Activated CD4-positive, CD25-positive, alpha-beta regulatory T cell treated with anti-CD3 and anti-CD28 coated beads, Interleukin-2, amount 50 U/mL, for 72 hours (primary cell): ENCODE measurements at regions not wholly inside any gene's neighbourhood (a gene's known extent, or its start where the extent isn't known, plus 50 kb on each side); places are given as distances from the start of the nearest gene placed in this dataset.
"Not testable (repeated sequence)": the region's sequence is repeated elsewhere in the genome, so short reads cannot be mapped to it uniquely, and the experiment has no call there.

Source experiments
- DNase-seq: peaks from one replicate; pipeline ENCODE4 v3.0.0; 2021

DNA sequence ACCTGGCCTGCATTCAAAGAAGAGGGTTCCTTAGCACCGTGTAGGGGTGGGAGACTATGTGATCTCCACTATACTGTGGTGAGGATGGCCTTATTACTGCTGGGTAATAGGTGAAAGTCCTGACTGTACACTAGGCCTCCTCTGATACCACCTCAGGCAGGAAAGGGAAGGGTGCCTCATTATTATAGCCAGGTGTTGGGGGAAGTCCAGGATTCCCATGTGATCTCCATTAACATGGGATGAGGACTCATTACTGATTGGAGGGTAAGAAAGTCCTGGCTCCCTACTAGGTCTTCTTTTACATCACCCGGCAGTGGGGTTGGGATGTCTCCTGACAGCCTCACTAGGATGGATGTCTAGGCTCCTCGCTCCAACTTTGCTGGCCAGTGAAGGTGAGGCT, 252.1 kb downstream of the LRIG3 start:
- DNase-seq, result no peak

DNA sequence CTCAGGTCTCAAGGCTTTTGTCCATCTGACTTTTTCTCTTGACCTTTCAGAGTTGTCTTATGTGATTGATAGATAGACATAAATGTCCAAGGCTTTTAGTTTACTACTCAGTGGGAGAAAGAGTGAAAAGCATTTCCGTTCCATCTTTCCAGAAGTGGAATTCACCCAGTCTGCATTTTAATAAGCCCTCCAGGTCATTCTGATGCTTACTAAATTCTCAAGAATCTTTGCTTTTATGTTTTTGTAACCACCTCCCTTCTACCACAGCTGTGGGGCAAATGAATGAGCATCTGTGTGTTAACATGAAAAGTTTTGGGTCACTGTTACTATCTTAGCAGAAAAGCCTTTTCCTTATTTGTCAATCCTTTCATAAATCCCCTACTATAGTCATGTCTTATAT, 251.4 kb downstream of the LRIG3 start:
- no peak for DNase-seq

DNA sequence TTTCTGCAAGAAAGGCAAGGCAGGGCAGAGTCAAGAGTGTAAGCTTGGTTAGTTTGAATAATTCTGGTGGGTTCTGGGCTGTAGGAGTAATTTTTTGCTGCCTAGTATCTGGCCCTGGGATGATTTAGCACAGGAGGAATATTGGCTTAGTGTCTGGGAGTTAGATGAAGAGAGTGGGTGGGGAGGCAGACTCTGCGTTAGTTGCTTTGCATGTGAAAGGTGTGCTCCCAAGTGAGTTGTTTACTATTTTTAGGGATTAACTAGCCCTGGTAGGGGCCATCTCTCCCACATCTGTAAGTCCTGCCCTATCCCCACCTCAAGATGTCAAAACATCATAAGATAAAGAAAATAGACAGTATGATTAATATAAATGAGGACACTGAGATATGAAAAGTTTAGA, 249.7 kb downstream of the LRIG3 start:
- DNase-seq, result no peak

DNA sequence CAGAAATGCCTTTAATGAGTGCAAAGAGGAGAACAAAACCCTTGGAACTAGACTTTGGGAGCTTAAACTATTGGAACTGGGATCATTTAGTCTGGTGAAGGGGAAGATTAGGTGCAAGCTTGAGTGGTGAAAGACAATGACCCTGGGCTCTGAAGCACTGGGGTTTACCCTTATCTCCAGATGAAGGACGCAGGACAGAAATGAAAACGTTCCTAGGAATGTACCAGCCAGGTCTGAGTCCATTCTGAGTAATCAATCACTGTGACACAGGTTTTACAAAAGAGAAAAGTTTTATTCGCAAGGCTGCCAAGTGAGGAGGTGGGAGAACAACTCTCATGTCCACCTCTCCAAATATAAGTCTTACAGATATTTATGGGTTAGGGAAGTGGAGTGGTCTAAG, 249.1 kb downstream of the LRIG3 start:
- no peak for DNase-seq

DNA sequence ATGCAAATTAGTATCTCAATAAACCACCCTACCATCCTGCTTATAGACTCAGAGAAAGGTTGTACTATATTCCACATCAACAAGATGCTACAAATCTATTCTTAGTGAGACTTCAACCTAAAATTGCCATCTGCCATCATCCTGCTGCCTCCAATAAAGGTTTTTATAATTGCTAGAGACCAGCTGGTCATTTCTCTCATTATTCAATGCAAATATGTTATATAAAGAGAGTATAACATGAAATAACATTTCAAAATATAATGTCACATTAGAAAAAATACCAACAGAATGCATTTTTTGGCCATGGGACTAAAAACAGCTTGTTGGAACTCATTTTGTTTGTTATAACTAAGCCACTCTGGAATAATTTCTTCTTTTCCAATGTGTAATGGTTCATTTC, 247.3 kb downstream of the LRIG3 start:
- DNase-seq, result no peak

DNA sequence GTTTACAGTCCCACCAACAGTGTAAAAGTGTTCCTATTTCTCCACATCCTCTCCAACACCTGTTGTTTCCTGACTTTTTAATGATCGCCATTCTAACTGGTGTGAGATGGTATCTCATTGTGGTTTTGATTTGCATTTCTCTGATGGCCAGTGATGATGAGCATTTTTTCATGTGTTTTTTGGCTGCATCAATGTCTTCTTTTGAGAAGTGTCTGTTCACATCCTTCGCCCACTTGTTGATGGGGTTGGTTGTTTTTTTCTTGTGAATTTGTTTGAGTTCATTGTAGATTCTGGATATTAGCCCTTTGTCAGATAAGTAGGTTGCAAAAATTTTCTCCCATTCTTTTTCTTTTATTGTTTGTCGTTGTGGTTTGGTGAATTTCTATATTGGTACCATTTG, 242.5 kb downstream of the LRIG3 start:
- not testable (repeated sequence) for DNase-seq

DNA sequence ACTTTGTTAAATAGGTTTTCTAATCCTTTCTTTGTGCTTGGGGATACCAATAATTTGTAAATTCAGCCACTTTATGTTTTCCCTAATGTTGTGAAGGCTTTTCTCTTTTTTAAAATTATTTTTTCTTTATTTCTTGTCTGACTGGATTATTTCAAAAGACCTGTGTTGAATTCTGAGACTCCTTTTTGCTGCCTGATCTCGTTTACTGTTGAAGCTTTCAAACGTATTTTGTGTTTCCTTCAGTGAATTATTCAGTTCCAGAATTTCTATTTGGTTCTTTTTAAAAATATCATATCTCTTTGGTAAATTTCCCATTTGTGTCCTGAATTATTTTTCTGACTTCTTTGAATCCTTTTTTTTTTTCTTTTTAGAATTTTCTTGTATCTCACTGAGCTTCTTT, 241.6 kb downstream of the LRIG3 start:
- no peak for DNase-seq

DNA sequence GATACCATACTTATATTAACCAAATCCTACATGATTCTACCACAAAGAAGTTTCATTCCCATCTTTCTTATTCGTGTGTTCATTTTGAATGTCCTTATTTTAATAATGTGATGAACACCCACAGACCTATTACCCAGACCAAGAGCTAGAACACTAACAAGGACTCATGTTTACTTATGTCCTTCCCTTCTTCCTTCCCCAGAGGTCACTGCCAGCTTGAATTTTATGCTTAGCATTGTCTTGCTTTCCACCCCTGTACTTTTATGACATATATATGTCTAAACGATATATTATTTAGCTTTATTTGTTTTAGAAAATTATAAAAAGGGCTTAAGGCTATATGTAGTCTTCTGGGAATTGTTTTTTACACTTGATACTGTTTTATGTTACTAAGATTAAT, 238.6 kb downstream of the LRIG3 start:
- no peak for DNase-seq

DNA sequence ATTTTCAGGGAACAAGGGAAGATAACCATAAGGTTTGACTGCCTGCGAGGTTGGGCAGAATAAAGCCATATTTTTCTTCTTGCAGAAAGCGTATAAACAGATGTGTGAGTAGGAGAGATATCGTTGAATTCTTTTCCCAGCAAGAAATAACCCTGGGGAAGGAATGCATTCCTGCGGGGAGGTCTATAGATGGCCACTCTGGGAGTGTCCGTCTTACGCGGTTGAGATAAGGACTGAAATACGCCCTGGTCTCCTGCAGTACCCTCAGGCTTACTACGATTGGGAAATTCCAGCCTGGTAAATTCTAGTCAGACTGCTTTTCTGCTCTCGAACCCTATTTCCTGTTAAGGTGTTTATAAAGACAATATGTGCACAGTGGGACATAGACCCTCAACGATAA, 225.0 kb downstream of the LRIG3 start:
- no peak for DNase-seq

DNA sequence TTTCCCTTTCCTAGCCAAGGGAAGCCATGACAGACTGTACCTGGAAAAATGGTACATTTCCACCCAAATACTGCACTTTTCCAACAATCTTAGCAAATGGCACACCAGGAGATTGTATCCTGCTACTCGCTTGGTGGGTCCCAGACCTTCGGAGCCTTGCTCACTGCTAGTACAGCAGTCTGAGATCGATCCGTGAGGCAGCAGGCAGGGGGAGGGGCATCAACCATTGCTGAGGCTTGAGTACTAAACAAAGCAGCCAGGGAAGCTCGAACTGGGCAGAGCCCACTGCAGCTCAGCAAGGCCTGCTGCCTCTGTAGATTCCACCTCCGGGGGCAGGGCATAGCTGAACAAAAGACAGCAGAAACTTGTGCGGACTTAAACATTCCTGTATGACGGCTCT, 218.8 kb downstream of the LRIG3 start:
- DNase-seq, result no peak

DNA sequence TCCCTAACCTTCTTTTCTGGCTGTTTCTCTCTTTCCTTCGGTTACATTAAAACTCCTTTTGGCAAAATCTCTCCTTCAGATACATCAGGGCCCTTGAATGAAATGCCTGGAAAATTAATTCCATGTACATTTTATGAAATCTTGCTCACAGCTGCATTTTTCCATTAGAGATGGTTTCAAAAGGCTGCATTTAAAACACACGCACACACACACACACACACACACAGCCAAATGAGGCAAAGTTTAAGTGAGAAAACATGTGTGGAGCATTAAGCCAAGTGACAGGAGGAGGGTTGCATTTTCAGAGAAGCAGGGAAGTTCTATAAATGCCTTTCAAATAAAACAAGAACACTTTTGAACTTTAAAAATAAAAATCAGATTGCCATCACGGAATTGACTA, 216.4 kb downstream of the LRIG3 start:
- DNase-seq, result no peak

DNA sequence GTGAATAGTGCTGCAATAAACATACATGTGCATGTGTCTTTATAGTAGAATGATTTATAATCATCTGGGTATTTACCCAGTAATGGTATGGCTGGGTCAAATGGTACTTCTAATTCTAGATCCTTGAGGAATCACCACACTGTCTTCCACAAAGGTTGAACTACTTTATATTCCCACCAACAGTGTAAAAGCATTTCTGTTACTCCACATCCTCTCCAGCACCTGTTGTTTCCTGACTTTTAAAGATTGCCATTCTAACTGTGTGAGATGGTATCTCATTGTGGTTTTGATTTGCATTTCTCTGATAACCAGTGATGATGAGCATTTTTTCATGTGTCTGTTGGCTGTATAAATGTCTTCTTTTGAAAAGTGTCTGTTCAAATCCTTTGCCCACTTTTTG, 215.5 kb downstream of the LRIG3 start:
- not testable (repeated sequence) for DNase-seq

DNA sequence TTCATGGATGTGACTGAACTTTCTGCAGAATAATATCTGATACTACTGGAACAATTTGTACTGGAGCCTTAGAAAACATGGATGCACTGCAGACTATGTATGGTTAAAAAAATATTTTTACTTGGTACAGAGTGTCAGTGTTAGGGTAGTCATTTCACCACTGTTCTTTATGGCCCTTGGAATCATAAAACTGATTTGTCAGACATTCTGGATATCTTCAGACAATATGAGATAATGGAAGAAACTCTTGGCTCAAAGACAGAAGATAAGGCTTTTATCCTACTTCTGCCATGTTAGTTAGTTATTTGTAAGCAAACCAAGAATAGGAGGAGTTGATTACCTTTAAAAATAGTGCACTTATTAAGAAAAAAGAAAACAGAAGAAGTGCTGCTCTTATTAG, 209.4 kb downstream of the LRIG3 start:
- no peak for DNase-seq

DNA sequence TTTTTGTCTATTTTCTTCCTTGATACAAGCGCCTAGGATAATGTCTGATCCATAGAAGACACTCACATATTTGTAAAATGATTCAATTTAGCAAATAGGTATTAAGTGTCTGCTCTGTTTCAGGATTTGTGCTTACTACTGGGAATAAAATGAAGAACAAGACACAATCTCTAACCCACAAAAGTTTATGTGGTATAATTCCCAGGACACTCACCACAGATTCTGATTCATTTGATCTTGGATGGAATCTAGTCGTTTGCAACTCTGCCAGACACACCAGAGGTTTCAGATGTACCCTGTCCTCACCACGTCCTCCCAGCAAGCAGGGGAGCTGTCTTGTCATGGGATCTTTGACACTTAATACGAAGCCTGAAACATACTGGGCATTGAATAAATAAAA, 208.3 kb downstream of the LRIG3 start:
- DNase-seq, result no peak

DNA sequence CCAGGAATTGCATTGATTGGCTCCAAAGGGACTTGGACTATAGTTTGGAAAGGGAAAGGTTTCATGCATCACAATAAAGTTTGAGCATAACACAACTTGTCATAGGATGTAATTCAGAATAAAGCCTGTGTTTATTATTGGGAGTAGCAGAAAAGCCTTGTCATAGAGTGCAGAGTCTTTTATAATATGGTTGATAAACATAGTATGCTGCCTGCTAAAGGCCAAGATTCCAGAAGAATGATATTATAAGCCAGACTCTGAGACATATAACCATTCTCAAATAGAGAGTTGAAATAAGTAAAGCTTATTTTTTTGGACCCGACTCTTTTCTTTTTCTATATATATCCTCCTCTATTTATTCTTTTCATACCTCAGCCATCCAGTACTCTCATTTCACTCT, 207.3 kb downstream of the LRIG3 start:
- no peak for DNase-seq

DNA sequence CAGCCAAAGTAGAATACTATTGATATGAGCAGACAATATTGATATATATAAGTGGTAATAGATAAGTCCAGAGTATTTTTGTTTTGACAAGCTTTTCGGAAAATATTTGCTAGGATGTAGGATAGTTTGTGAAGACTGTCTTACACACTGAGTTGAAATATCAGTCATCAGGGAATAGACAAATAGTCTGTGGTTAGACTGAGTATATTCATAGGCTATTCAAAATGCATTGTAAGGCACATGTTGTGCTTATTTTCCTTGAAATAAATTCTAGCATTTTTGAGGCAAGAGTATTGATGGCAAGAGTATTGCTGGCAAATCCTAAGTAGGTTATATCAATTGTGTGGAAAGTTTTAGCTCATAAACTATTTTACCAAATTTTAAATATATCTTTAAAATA, 201.1 kb downstream of the LRIG3 start:
- DNase-seq, result no peak

DNA sequence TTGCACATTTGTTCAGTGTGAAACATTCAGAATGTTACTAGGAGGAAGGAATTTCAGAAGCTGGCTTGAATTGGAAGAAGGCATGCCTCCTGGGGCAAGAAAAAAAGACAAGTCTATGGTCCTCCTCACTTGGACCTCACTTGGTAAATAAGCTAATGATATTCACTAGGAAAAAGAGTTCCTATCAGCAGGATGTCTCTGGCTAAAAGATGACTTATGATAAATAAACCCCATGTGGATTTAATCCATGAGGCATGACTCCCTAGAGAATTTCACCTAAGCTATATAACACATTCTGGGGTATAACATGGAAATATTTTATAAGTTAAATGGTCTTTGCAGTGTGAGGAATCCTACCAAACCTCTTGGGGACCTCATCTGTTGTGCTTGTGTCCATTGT, 199.9 kb downstream of the LRIG3 start:
- no peak for DNase-seq

DNA sequence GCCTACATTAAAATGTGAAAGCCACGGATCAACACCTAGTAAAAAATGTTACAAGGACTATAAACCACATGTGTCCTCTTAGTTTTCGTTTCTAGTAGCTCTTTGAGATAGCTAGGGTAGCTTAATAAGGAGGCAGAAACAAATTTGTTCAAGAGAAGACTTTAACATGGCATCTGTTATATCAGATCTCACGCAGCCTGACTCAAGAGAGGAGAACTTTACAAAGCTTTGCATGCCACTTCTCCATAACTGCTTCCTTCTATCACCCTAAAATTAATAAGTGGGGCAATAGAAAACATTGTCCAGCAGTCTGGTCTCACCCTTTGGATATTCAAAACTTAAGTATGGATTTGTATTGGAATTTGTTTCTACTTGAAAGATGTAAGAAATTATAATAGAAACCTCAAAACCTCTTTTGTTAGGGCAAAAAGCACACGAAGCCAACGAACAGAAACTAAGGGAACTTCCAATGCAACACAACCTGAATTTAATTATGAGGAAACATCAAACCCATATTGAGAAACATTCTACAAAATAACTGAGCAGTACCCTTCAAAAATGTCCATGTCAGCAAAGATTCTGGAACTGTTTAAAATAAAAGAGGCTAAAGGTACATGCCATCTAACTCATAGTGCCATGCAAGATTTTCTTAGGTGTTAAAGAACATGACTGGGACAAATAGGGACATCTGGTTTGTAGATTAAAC, 194.8 kb downstream of the LRIG3 start:
- no peak for DNase-seq

DNA sequence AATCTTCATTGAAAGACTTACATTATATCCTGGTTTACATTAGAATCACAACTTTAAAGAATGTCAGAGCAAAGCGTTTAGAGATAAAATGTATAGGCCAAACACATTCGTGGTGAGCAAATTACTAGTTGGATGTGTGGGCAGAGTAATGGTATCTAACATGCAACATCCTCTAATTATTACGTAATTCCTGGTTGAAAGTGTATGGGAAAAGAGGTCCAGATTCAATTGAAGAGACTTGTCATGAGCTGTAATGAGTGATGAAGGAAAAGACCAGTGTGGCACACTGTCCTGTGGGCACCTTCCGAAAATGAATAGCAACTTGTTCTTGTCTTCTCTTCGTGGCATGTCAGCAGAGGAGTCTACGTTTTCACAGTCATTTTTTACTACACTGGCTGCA, 192.8 kb downstream of the LRIG3 start:
- no peak for DNase-seq

DNA sequence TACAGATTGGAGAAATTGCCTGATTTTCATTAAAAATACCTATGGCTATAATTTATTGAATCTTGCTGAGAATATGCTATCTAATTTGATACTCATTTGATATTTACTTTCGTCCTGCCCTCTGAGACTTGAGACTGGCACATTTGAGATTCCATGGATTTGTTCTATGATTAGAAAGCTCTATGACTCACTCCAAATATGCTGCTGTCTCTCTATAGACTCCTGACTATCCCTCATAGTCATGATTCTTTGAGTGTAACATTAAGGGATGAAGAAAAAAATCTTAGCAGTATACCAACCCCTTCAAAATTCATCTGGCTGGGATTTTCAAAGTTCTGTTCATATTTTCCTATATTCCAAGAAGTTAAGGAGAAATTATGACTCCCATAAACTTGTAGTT, 191.9 kb downstream of the LRIG3 start:
- no peak for DNase-seq

DNA sequence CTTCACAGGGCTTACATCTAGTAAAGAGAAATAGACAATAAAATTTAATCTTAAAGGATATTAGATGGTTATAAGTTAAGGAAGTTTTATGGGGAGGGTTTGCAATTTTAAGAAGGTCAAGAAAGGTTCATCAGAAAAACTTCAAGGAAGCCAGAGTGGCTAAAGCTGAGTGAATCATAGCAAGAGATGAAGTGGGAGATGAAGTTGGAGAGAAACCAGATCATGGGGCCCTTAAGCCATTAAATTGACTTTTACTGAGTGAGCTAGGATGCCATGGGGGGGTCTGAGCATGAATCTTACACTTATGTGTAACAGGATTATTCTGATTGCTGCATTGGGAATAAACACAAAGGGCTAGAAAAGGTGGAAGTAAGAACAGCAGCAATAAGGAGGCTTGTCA, 189.2 kb downstream of the LRIG3 start:
- no peak for DNase-seq

DNA sequence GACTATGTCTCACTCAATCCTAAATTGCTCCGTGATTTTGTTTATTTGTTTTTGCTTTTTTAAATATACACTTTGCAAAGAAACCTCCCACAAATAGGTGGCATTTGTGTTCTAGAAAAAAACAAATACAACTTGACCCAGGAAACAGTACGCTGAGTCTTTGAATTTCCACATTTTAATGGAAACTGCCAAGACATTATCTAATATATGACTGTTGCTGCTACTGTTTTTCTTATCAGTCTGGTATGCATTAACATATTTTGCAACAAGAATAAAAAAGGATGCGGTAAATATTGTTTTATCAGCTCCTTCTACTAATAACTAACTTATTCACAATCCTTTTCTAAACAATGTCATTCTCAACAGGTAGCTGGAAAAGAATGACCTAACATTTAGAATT, 187.4 kb downstream of the LRIG3 start:
- DNase-seq, result no peak

DNA sequence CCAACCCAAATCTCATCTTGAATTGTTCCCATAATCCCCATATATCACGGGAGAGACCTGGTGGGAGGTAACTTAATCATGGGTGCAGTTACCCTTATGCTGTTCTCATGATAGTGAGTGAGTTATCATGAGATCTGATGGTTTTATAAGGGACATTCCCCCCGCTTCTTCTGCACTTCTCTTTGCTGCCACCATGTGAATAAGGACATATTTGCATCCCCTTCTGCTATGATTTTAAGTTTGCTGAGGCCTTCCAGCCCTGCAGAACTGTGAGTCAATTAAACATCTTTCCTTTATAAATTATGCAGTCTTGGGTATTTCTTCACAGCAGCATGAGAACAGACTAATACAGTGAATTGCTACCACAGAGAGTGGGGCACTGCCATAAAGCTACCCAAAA, 179.1 kb downstream of the LRIG3 start:
- no peak for DNase-seq

DNA sequence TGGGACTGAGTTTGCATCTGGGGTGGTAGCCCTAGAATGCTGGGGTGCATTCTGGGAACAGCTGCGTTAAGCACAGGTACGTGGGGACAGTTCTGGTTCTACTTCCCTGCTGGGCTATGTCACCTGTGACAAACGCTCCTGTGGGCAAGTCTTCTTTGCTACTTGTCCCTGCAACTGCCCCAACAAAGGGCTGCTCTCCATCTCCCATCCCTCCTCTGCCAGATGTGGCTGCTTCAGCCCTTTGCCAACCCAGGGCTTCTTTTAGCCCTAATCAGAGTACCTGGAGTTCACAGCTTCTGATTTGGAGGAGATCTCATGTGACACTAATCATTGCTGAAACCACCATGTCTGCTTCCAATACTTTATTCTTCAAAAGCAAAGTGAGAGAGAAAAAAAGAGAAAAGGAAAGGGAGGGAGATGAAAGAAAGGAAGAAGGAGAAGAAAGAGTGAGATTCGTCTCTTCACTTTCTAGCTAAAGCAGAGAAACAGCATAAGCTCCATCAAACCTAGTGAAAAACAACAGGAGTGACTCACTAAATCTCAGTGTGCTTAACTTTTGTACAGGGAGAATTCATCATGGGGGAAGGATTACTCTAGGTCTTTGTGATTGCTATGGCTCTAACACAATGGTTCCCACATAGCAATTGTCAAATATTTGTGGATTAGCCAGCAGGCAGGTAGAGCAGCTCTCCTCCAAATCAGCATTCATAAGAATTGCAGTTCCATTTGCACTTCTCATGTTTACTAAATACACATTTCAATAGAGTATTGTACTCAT, 174.8 kb downstream of the LRIG3 start:
- no peak for DNase-seq

DNA sequence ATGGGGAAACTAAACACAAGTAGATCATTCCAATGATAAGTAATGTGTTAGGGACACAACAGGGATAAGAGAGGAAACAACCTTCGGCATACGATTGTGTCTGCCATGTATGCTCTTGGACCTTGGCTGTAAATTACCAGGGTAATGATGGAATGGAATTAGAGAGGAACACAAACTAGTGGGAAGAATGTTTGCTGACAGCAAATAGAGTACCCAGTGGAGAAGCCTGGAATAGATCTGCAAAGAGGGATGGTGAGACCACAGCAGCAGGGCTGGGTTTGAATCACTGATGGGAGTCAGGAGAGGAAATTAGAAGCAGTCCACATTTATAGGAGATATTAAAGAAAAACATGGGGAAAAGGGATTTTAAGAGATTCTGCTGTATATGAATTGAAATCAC, 172.8 kb downstream of the LRIG3 start:
- no peak for DNase-seq
